ENCODE measurements at regions not wholly inside any gene's neighbourhood (a gene's known extent, or its start where the extent isn't known, plus 50 kb on each side); places are given as distances from the start of the nearest gene placed in this dataset.
"Not testable (repeated sequence)": the region's sequence is repeated elsewhere in the genome, so short reads cannot be mapped to it uniquely, and the experiment has no call there.

GRCh38 chr21:17682924-17683323 lies 70.2 kb upstream of the BTG3 start:
- intact Hi-C loops (cut with micrococcal nuclease), result no loop called here

GRCh38 chr21:17679002-17679600 lies 66.4 kb upstream of the BTG3 start:
- intact Hi-C loops (cut with micrococcal nuclease), result loop anchor here (1.0 to 2.0 kb wide), 3 partner anchors 140 to 246 kb away; partner anchors contain the start of gene C21orf91

GRCh38 chr21:17676930-17677329 lies 64.2 kb upstream of the BTG3 start:
- intact Hi-C loops (cut with micrococcal nuclease), result not testable (repeated sequence)

- intact Hi-C loops (cut with micrococcal nuclease), result no loop called here
Measured at GRCh38 chr21:17674106-17674505, 61.4 kb upstream of the BTG3 start.

GRCh38 chr21:17673261-17674020 lies 60.7 kb upstream of the BTG3 start:
- intact Hi-C loops (cut with micrococcal nuclease), result no loop called here

GRCh38 chr21:17671733-17672132 lies 59.0 kb upstream of the BTG3 start:
- intact Hi-C loops (cut with micrococcal nuclease), result no loop called here

GRCh38 chr21:17668479-17669140 lies 55.9 kb upstream of the BTG3 start:
- intact Hi-C loops (cut with micrococcal nuclease), result loop anchor here (2.0 kb wide), 1 partner anchor 74 kb away; no protein-coding TSS in a partner anchor

- intact Hi-C loops (cut with micrococcal nuclease), result no loop called here
Measured at GRCh38 chr21:17667256-17667655, 54.6 kb upstream of the BTG3 start.

Measured in T-helper 2 cell treated with Interferon-gamma antibody and Interleukin-4, amounts not matched to agents 100 ng/mL and 5 ng/mL, for 36 hours (primary cell).